ENCODE measurements at regions not wholly inside any gene's neighbourhood (a gene's known extent, or its start where the extent isn't known, plus 50 kb on each side); places are given as distances from the start of the nearest gene placed in this dataset.

GRCh38 chr6:102662851-102663250 lies 1269.3 kb downstream of the GRIK2 start:
- FAIRE-seq (no peak), DNase-seq (ENCODE audit: insufficient read length, low spot score) (no peak)
- no peak for TF ChIP-seq POLR2A (IDR thresholded peaks at IDR 0.05; ENCODE audit: low read depth, low read length)

GRCh38 chr6:102660303-102660702 lies 1266.8 kb downstream of the GRIK2 start:
- DNase-seq (ENCODE audit: insufficient read length, low spot score): no peak
- FAIRE-seq: no peak
- no peak for TF ChIP-seq POLR2A (IDR thresholded peaks at IDR 0.05; ENCODE audit: low read depth, low read length)

GRCh38 chr6:102655823-102656222 lies 1262.3 kb downstream of the GRIK2 start:
- FAIRE-seq: no peak
- no peak for DNase-seq (ENCODE audit: insufficient read length, low spot score)
- no peak for TF ChIP-seq POLR2A (IDR thresholded peaks at IDR 0.05; ENCODE audit: low read depth, low read length)

GRCh38 chr6:102641426-102641825 lies 1247.9 kb downstream of the GRIK2 start:
- no peak for FAIRE-seq
- no peak for TF ChIP-seq POLR2A (IDR thresholded peaks at IDR 0.05; ENCODE audit: low read depth, low read length)
- no peak for DNase-seq (ENCODE audit: insufficient read length, low spot score)

GRCh38 chr6:102631921-102632320 lies 1238.4 kb downstream of the GRIK2 start:
- no peak for FAIRE-seq
- DNase-seq (ENCODE audit: insufficient read length, low spot score): no peak
- no peak for TF ChIP-seq POLR2A (IDR thresholded peaks at IDR 0.05; ENCODE audit: low read depth, low read length)

GRCh38 chr6:102623201-102623600 lies 1229.7 kb downstream of the GRIK2 start:
- DNase-seq (ENCODE audit: insufficient read length, low spot score) (no peak), FAIRE-seq (no peak)
- no peak for TF ChIP-seq POLR2A (IDR thresholded peaks at IDR 0.05; ENCODE audit: low read depth, low read length)

- DNase-seq (ENCODE audit: insufficient read length, low spot score) (no peak), FAIRE-seq (no peak)
- TF ChIP-seq POLR2A (IDR thresholded peaks at IDR 0.05; ENCODE audit: low read depth, low read length): no peak
These were observed 1226.1 kb downstream of the GRIK2 start for GRCh38 chr6:102619585-102619984.

- DNase-seq (ENCODE audit: insufficient read length, low spot score) (no peak), FAIRE-seq (no peak)
- no peak for TF ChIP-seq POLR2A (IDR thresholded peaks at IDR 0.05; ENCODE audit: low read depth, low read length)
These were observed 1189.1 kb downstream of the GRIK2 start for GRCh38 chr6:102582569-102582968.

GRCh38 chr6:102581378-102582124 lies 1188.0 kb downstream of the GRIK2 start:
- no peak for TF ChIP-seq POLR2A (IDR thresholded peaks at IDR 0.05; ENCODE audit: low read depth, low read length)
- DNase-seq (ENCODE audit: insufficient read length, low spot score) (no peak), FAIRE-seq (no peak)

GRCh38 chr6:102571236-102571908 lies 1177.9 kb downstream of the GRIK2 start:
- no peak for DNase-seq (ENCODE audit: insufficient read length, low spot score)
- TF ChIP-seq POLR2A (IDR thresholded peaks at IDR 0.05; ENCODE audit: low read depth, low read length): no peak
- FAIRE-seq: no peak

- FAIRE-seq: no peak
- TF ChIP-seq POLR2A (IDR thresholded peaks at IDR 0.05; ENCODE audit: low read depth, low read length): no peak
These were observed 1169.2 kb downstream of the GRIK2 start for GRCh38 chr6:102562713-102563112.

GRCh38 chr6:102553214-102553613 lies 1159.7 kb downstream of the GRIK2 start:
- FAIRE-seq (no peak), DNase-seq (ENCODE audit: insufficient read length, low spot score) (no peak)
- no peak for TF ChIP-seq POLR2A (IDR thresholded peaks at IDR 0.05; ENCODE audit: low read depth, low read length)

More at GRCh38 chr6:102562713-102563112, 1169.2 kb downstream of the GRIK2 start:
- no peak for DNase-seq (ENCODE audit: insufficient read length, low spot score)

GRCh38 chr6:102549221-102549874 lies 1155.8 kb downstream of the GRIK2 start:
- DNase-seq (ENCODE audit: insufficient read length, low spot score) (no peak), FAIRE-seq (no peak)
- no peak for TF ChIP-seq POLR2A (IDR thresholded peaks at IDR 0.05; ENCODE audit: low read depth, low read length)

- FAIRE-seq (no peak), DNase-seq (ENCODE audit: insufficient read length, low spot score) (no peak)
- TF ChIP-seq POLR2A (IDR thresholded peaks at IDR 0.05; ENCODE audit: low read depth, low read length): no peak
These were observed 1131.8 kb downstream of the GRIK2 start for GRCh38 chr6:102525336-102525735.
